Urinary bladder (tissue), 3 donors: ENCODE measurements at regions not wholly inside any gene's neighbourhood (a gene's known extent, or its start where the extent isn't known, plus 50 kb on each side); places are given as distances from the start of the nearest gene placed in this dataset.

ENCODE experiments used
- DNase-seq: peaks from one replicate; pipeline ENCODE4 v3.0.0-alpha.2; 2015; ENCODE audit errors: extremely low spot score
- H3K27ac ChIP-seq: one replicate; pipeline ENCODE4 v1.5.1; 2013; ENCODE audit warnings: low read depth, mild to moderate bottlenecking, moderate library complexity
- H3K36me3 ChIP-seq: one replicate; pipeline ENCODE4 v1.6.1; 2013; ENCODE audit warnings: mild to moderate bottlenecking, moderate library complexity; ENCODE audit not compliant: insufficient read depth
- H3K4me1 ChIP-seq: one replicate; pipeline ENCODE4 v1.6.1; 2013; ENCODE audit warnings: mild to moderate bottlenecking, moderate library complexity; ENCODE audit not compliant: insufficient read depth
- H3K4me3 ChIP-seq: one replicate; pipeline ENCODE4 v1.5.1; 2013; ENCODE audit warnings: low read depth, low read length
- WGBS: extraction: QIAGEN DNeasy Blood & Tissue Kit; methylation state at CpG from one replicate; pipeline ENCODE4 v1.1.7; 2013; 5-methylcytosine and 5-hydroxymethylcytosine counted together
- donor health status: healthy with polysubstance abuse.
- donor health status: healthy.

- Histone ChIP-seq H3K27ac (no peak overlapping the region), H3K4me1 (no peaks in the 10 kb centered on the region), H3K36me3 (no peaks in the 10 kb centered on the region), H3K4me3 (no peak overlapping the region)
- DNase-seq = no peak
- 51% methylated on average over 25 of the region's 25 CpGs for WGBS
Observed at GRCh38 chr12:34335819-34336262, 313.5 kb downstream of the ALG10 start.

- H3K27ac ChIP-seq = no peak overlapping the region
- H3K4me3 ChIP-seq = no peak overlapping the region
- no peaks in the 10 kb centered on the region for H3K4me1 ChIP-seq
- WGBS = 69% methylated on average over 53 of the region's 53 CpGs
- DNase-seq = no peak
- H3K36me3 ChIP-seq = no peaks in the 10 kb centered on the region
Observed at GRCh38 chr12:34336619-34337465, 314.5 kb downstream of the ALG10 start.

- H3K4me3 ChIP-seq = no peak overlapping the region
- WGBS = 75% methylated on average over 22 of the region's 22 CpGs
- no peak overlapping the region for H3K27ac ChIP-seq
- H3K4me1 ChIP-seq = no peaks in the 10 kb centered on the region
- DNase-seq = no peak
- H3K36me3 ChIP-seq = no peaks in the 10 kb centered on the region
Observed at GRCh38 chr12:34338751-34339150, 316.5 kb downstream of the ALG10 start.

GRCh38 chr12:34339922-34340321 is 317.6 kb downstream of the ALG10 start:
- no peak for DNase-seq
- Histone ChIP-seq H3K4me1 (no peaks in the 10 kb centered on the region), H3K36me3 (no peaks in the 10 kb centered on the region), H3K27ac (no peak overlapping the region), H3K4me3 (no peak overlapping the region)
- WGBS = 57% methylated on average over 26 of the region's 26 CpGs

- Histone ChIP-seq H3K4me1 (no peaks in the 10 kb centered on the region), H3K27ac (no peak overlapping the region), H3K36me3 (no peaks in the 10 kb centered on the region), H3K4me3 (no peak overlapping the region)
- DNase-seq = no peak
- WGBS = 46% methylated on average over 49 of the region's 49 CpGs
Observed at GRCh38 chr12:34340534-34341361, 318.5 kb downstream of the ALG10 start.

GRCh38 chr12:34341362-34341733 is 319.1 kb downstream of the ALG10 start:
- WGBS = 46% methylated on average over 21 of the region's 21 CpGs
- Histone ChIP-seq H3K27ac (no peak overlapping the region), H3K36me3 (no peaks in the 10 kb centered on the region), H3K4me1 (no peaks in the 10 kb centered on the region), H3K4me3 (no peak overlapping the region)
- no peak for DNase-seq

GRCh38 chr12:34342048-34342447 is 319.8 kb downstream of the ALG10 start:
- WGBS = 51% methylated on average over 25 of the region's 25 CpGs
- Histone ChIP-seq H3K27ac (no peak overlapping the region), H3K4me3 (no peak overlapping the region), H3K36me3 (no peaks in the 10 kb centered on the region), H3K4me1 (no peaks in the 10 kb centered on the region)
- DNase-seq = no peak

- Histone ChIP-seq H3K4me3 (no peak overlapping the region), H3K4me1 (no peaks in the 10 kb centered on the region), H3K27ac (no peak overlapping the region), H3K36me3 (no peaks in the 10 kb centered on the region)
- no peak for DNase-seq
- 68% methylated on average over 22 of the region's 22 CpGs for WGBS
Observed at GRCh38 chr12:34343345-34343744, 321.0 kb downstream of the ALG10 start.

- H3K27ac ChIP-seq = no peak overlapping the region
- H3K4me3 ChIP-seq = no peak overlapping the region
- no peak for DNase-seq
- WGBS = 63% methylated on average over 25 of the region's 25 CpGs
- H3K36me3 ChIP-seq = no peaks in the 10 kb centered on the region
- no peaks in the 10 kb centered on the region for H3K4me1 ChIP-seq
Observed at GRCh38 chr12:34343766-34344165, 321.5 kb downstream of the ALG10 start.

GRCh38 chr12:34344851-34345522 is 322.7 kb downstream of the ALG10 start:
- no peak overlapping the region for H3K27ac ChIP-seq
- no peak for DNase-seq
- 59% methylated on average over 37 of the region's 37 CpGs for WGBS
- H3K36me3 ChIP-seq = no peaks in the 10 kb centered on the region
- no peaks in the 10 kb centered on the region for H3K4me1 ChIP-seq
- H3K4me3 ChIP-seq = no peak overlapping the region

GRCh38 chr12:34345801-34346200 is 323.5 kb downstream of the ALG10 start:
- DNase-seq = no peak
- no peak overlapping the region for H3K27ac ChIP-seq
- no peak overlapping the region for H3K4me3 ChIP-seq
- WGBS = 44% methylated on average over 31 of the region's 31 CpGs
- no peaks in the 10 kb centered on the region for H3K4me1 ChIP-seq
- no peaks in the 10 kb centered on the region for H3K36me3 ChIP-seq

GRCh38 chr12:34346372-34347034 is 324.2 kb downstream of the ALG10 start:
- no peak overlapping the region for H3K27ac ChIP-seq
- H3K4me1 ChIP-seq = no peaks in the 10 kb centered on the region
- DNase-seq = no peak
- H3K36me3 ChIP-seq = no peaks in the 10 kb centered on the region
- H3K4me3 ChIP-seq = no peak overlapping the region
- WGBS = 52% methylated on average over 39 of the region's 39 CpGs

- WGBS = 52% methylated on average over 23 of the region's 23 CpGs
- H3K36me3 ChIP-seq = no peaks in the 10 kb centered on the region
Observed at GRCh38 chr12:34347367-34347766, 325.1 kb downstream of the ALG10 start.

More at GRCh38 chr12:34347367-34347766, 325.1 kb downstream of the ALG10 start:
- Histone ChIP-seq H3K4me3 (no peak overlapping the region), H3K4me1 (no peaks in the 10 kb centered on the region), H3K27ac (no peak overlapping the region)
- DNase-seq = no peak
